RWPE2 (cell line): ENCODE measurements at regions not wholly inside any gene's neighbourhood (a gene's known extent, or its start where the extent isn't known, plus 50 kb on each side); places are given as distances from the start of the nearest gene placed in this dataset.

Source experiments
- ATAC-seq: fragments of 200-7000 bp; cut with Tn5 transposase; 3 replicates; pipeline ENCODE4 v1.9.1; 2021; ENCODE audit warnings: low read depth
- DNase-seq: peaks from one replicate; pipeline ENCODE4 v3.0.0-alpha.2; 2020; ENCODE audit warnings: low spot score
- H3K27ac ChIP-seq: fragments of 450-650 bp; 2 replicates; pipeline ENCODE4 v1.5.1; 2017; ENCODE audit warnings: mild to moderate bottlenecking; ENCODE audit not compliant: poor library complexity, severe bottlenecking
- H3K27me3 ChIP-seq: fragments of 250-450 bp; sonication (Bioruptor Pico); 2 replicates; pipeline ENCODE4 v1.5.1; 2021; ENCODE audit warnings: mild to moderate bottlenecking, moderate library complexity; ENCODE audit not compliant: insufficient read depth, poor library complexity, severe bottlenecking
- H3K36me3 ChIP-seq: fragments of 250-450 bp; sonication (Bioruptor Pico); 2 replicates; pipeline ENCODE4 v1.5.1; 2020; ENCODE audit warnings: low read depth, mild to moderate bottlenecking, moderate library complexity
- H3K4me1 ChIP-seq: fragments of 250-450 bp; sonication (Bioruptor Pico); 2 replicates; pipeline ENCODE4 v1.5.1; 2021; ENCODE audit warnings: mild to moderate bottlenecking, moderate library complexity; ENCODE audit not compliant: insufficient read depth, poor library complexity, severe bottlenecking
- H3K4me3 ChIP-seq: fragments of 250-450 bp; sonication (Bioruptor Pico); 2 replicates; pipeline ENCODE4 v1.5.1; 2021; ENCODE audit warnings: mild to moderate bottlenecking, moderate library complexity; ENCODE audit not compliant: severe bottlenecking
- H3K9me3 ChIP-seq: fragments of 250-450 bp; sonication (Bioruptor Pico); 2 replicates; pipeline ENCODE4 v1.5.1; 2021; ENCODE audit warnings: mild to moderate bottlenecking, moderate library complexity; ENCODE audit not compliant: severe bottlenecking
- TF ChIP-seq, protein P1 (sequence below): fragments of 450-650 bp; IDR thresholded peaks from one replicate; pipeline ENCODE4 v1.5.1; 2017; ENCODE audit warnings: mild to moderate bottlenecking, moderate library complexity; ENCODE audit not compliant: poor library complexity, severe bottlenecking

GRCh38 chr21:27646056-27646455 is 679.2 kb upstream of the ADAMTS5 start:
- Histone ChIP-seq H3K4me1 (peaks cover 34% of the 10 kb centered on the region), H3K4me3 (no peak overlapping the region), H3K27me3 (no peaks in the 10 kb centered on the region), H3K27ac (peak overlapping the region; percentile 7), H3K9me3 (no peaks in the 10 kb centered on the region), H3K36me3 (no peaks in the 10 kb centered on the region)
- ATAC-seq (no peak), DNase-seq (no peak)
- TF ChIP-seq, protein P1, sequence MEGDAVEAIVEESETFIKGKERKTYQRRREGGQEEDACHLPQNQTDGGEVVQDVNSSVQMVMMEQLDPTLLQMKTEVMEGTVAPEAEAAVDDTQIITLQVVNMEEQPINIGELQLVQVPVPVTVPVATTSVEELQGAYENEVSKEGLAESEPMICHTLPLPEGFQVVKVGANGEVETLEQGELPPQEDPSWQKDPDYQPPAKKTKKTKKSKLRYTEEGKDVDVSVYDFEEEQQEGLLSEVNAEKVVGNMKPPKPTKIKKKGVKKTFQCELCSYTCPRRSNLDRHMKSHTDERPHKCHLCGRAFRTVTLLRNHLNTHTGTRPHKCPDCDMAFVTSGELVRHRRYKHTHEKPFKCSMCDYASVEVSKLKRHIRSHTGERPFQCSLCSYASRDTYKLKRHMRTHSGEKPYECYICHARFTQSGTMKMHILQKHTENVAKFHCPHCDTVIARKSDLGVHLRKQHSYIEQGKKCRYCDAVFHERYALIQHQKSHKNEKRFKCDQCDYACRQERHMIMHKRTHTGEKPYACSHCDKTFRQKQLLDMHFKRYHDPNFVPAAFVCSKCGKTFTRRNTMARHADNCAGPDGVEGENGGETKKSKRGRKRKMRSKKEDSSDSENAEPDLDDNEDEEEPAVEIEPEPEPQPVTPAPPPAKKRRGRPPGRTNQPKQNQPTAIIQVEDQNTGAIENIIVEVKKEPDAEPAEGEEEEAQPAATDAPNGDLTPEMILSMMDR = no peak

GRCh38 chr21:27645285-27645684 is 678.4 kb upstream of the ADAMTS5 start:
- DNase-seq = no peak
- Histone ChIP-seq H3K9me3 (no peaks in the 10 kb centered on the region), H3K27ac (peak overlapping the region; percentile 7), H3K4me1 (peaks cover 34% of the 10 kb centered on the region), H3K27me3 (no peaks in the 10 kb centered on the region), H3K36me3 (no peaks in the 10 kb centered on the region), H3K4me3 (no peak overlapping the region)
- TF ChIP-seq, protein P1 = no peak
- ATAC-seq = peak; percentile 23; the same call in 1 of the 3 replicates

DNA sequence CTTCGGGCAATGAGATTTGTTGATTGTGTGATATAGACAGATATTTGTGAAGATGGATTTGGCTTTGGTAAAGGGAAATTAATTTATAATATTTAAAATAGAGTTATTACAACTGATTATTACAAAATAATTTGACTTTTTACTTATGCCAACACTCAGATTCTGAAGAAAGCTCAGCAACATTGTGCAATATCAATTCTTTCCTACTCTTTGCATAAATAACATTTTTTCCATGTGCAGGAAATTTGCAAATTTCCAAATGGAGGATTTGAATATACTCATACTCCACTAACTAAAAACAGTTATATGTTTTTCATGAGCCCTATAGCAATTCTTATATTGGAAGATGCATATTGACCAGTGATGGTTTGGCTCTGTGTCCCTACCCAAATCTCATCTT is 676.4 kb upstream of the ADAMTS5 start:
- no peaks in the 10 kb centered on the region for H3K9me3 ChIP-seq
- H3K4me3 ChIP-seq = no peak overlapping the region
- no peaks in the 10 kb centered on the region for H3K36me3 ChIP-seq
- no peak overlapping the region for H3K27ac ChIP-seq
- DNase-seq (no peak), ATAC-seq (no peak)
- TF ChIP-seq, protein P1 = no peak
- peaks cover 20% of the 10 kb centered on the region for H3K4me1 ChIP-seq
- H3K27me3 ChIP-seq = no peaks in the 10 kb centered on the region

DNA sequence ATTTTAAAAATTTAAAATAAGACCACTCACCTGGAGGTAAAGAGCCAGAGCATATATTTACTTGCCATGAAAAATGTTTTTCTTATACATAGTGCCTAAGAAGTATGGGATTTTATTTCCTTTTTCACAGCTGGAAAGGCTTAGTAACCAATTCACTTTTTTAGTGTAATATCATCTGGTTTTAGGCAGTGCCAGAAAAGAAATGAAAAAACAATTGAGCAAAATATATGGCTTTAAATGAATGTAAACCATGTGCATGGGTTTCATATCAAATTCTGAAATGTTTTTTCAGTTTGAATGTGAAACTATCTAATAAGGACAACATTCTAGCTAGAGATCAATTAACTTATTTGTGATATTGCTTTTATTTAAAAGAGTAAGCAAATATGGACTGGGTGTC is 672.4 kb upstream of the ADAMTS5 start:
- TF ChIP-seq, protein P1 = no peak
- ATAC-seq (no peak), DNase-seq (no peak)
- Histone ChIP-seq H3K27ac (no peak overlapping the region), H3K9me3 (no peaks in the 10 kb centered on the region), H3K4me1 (no peaks in the 10 kb centered on the region), H3K27me3 (no peaks in the 10 kb centered on the region), H3K4me3 (no peak overlapping the region), H3K36me3 (no peaks in the 10 kb centered on the region)

DNA sequence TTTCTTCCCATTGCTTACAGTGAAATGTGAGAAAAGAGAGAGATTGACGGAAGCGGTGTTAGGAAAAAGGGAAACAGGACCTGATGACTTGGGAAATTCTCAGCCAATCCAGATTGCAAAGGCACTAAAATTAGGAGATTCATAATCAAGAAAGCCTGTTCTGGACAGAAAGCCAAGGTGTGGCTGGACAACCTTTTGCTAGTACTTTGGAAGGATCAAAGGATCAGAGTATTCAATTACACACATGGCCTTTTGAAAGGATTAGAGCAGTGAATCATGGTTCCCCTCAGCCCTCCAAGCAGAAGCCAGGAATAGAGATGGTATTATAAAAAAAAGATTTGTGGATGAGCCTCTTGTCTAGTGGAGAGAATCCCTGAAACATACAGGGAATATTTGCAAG is 669.8 kb upstream of the ADAMTS5 start:
- Histone ChIP-seq H3K27ac (no peak overlapping the region), H3K4me1 (no peaks in the 10 kb centered on the region), H3K9me3 (no peaks in the 10 kb centered on the region), H3K36me3 (no peaks in the 10 kb centered on the region), H3K27me3 (no peaks in the 10 kb centered on the region), H3K4me3 (no peak overlapping the region)
- ATAC-seq (no peak), DNase-seq (no peak)
- TF ChIP-seq, protein P1 = no peak
